Fibroblast of villous mesenchyme (primary cell): ENCODE measurements at regions not wholly inside any gene's neighbourhood (a gene's known extent, or its start where the extent isn't known, plus 50 kb on each side); places are given as distances from the start of the nearest gene placed in this dataset.

Experiments
- DNase-seq: peaks from one replicate; pipeline ENCODE4 v3.0.0-alpha.2; 2010; ENCODE audit warnings: low read depth
- H3K4me3 ChIP-seq: 2 replicates; pipeline ENCODE4 v1.5.1; 2011; ENCODE audit warnings: low read depth, mild to moderate bottlenecking, low read length
- CTCF ChIP-seq: IDR thresholded peaks from 2 replicates; pipeline ENCODE4 v1.5.1; 2012; ENCODE audit warnings: low read depth, mild to moderate bottlenecking, low read length; ENCODE audit not compliant: insufficient read depth

- no peak for DNase-seq
- TF ChIP-seq CTCF, result no peak
- no peak overlapping the region for H3K4me3 ChIP-seq
Measured at GRCh38 chr12:28059668-28060067, 87.1 kb upstream of the PTHLH start.

GRCh38 chr12:28060871-28061270 is 88.3 kb upstream of the PTHLH start:
- DNase-seq, result no peak
- no peak overlapping the region for H3K4me3 ChIP-seq
- TF ChIP-seq CTCF, result no peak

DNA sequence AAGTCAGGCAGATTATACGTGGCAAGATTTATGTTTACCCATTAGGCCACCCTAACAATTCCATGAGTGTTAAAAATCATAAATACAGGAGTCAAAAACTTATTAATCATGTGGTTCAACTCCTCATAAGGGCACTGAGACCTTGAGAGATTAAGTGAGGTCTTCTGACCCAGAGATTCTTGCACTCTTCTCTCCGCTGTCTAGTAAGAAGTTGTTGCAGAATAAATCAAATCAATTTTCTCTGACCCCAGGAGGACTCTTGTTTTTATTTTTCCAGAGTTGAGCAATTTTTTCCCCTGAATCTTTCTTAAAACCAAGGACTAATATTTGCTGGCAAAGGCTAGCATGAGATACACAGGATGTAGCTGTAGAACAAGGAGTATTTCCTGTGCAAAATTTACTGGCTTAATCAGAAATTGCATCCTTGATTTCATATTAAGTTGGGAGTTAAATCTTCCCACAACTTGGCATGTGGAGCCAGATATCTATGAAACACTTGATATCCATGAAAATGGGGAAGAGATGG is 90.9 kb upstream of the PTHLH start:
- H3K4me3 ChIP-seq, result no peak overlapping the region
- no peak for TF ChIP-seq CTCF
- DNase-seq, result no peak

DNA sequence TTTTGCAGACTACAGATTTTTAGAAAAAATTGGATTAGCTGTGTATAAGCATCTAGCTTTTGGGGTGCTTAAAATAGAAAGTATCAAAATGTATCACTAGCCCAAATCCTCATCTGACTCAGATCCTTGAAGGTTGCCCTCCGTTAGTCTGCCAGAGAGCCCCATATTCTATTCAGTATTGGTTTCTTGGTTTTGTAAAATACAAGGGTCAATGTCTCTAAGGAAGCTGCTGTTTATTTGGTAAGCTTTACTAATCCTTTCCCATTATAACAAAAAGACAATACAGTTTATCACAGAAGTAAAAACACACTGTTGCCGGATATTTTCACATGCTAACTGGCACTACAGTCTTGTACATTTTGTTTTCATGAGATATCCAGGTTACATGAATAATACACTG is 92.8 kb upstream of the PTHLH start:
- no peak overlapping the region for H3K4me3 ChIP-seq
- TF ChIP-seq CTCF, result no peak
- no peak for DNase-seq

DNA sequence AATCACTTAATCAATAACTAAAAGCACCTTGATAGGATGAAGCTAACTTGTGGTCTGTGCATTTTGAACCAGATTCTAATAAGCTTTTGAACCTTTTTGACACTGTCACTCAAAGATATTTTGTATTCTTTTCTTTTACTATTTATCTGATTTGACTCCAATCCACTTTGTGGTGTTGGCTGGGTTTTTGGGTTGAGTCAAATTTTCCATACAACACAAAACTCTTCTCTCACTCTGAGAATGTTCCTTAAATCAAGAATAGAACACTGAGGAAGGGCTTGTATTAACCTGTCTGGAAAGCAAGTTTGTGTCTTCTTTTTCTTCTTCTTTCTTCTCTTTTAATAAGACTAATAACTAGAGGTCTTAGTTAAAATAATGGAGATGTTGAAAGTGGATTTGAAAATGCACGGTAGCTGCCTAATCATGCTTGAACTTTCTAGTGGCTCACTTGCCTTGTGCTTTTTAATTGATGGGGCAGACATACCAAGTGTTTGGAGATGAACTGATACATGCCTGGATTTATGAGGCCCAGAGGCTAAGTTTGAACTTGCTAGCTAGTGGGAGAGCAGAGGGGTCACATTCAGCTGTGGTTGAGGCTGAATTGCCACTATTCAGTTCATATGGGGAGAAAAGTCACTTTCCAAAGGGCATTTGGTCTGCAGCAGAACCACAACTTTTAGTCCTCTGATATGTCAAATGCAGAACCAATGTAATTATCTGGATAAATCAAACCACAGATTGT is 93.5 kb upstream of the PTHLH start:
- TF ChIP-seq CTCF, result no peak
- no peak overlapping the region for H3K4me3 ChIP-seq
- DNase-seq, result no peak

- no peak overlapping the region for H3K4me3 ChIP-seq
- no peak for TF ChIP-seq CTCF
- no peak for DNase-seq
Measured at GRCh38 chr12:28066879-28067278, 94.3 kb upstream of the PTHLH start.

- no peak overlapping the region for H3K4me3 ChIP-seq
- DNase-seq, result no peak
- TF ChIP-seq CTCF, result no peak
Measured at GRCh38 chr12:28068467-28068866, 95.9 kb upstream of the PTHLH start.
